BE2C (cell line): ENCODE measurements at regions not wholly inside any gene's neighbourhood (a gene's known extent, or its start where the extent isn't known, plus 50 kb on each side); places are given as distances from the start of the nearest gene placed in this dataset.

Experiments
- DNase-seq: peaks from one replicate; pipeline ENCODE4 v3.0.0-alpha.2; 2020
- H3K27me3 ChIP-seq: fragments of 250-450 bp; sonication (Bioruptor Pico); 2 replicates; pipeline ENCODE4 v1.5.1; 2020; ENCODE audit warnings: mild to moderate bottlenecking
- H3K36me3 ChIP-seq: fragments of 250-450 bp; sonication (Bioruptor Pico); 2 replicates; pipeline ENCODE4 v1.5.1; 2020; ENCODE audit warnings: mild to moderate bottlenecking
- H3K4me1 ChIP-seq: fragments of 250-450 bp; sonication (Bioruptor Pico); 2 replicates; pipeline ENCODE4 v1.5.1; 2020
- H3K4me3 ChIP-seq: 2 replicates; pipeline ENCODE4 v1.5.1; 2011; ENCODE audit warnings: low read depth, low read length
- H3K9me3 ChIP-seq: fragments of 250-450 bp; sonication (Bioruptor Pico); 2 replicates; pipeline ENCODE4 v1.5.1; 2020
- CTCF ChIP-seq: IDR thresholded peaks from 2 replicates; pipeline ENCODE4 v1.5.1; 2012; ENCODE audit warnings: mild to moderate bottlenecking, low read depth, low read length

GRCh38 chr2:155518094-155518493 is 814.4 kb downstream of the NR4A2 start:
- H3K9me3 ChIP-seq = no peaks in the 10 kb centered on the region
- no peak overlapping the region for H3K4me3 ChIP-seq
- no peaks in the 10 kb centered on the region for H3K4me1 ChIP-seq
- H3K27me3 ChIP-seq = no peaks in the 10 kb centered on the region
- no peaks in the 10 kb centered on the region for H3K36me3 ChIP-seq
- no peak for TF ChIP-seq CTCF
- DNase-seq = no peak

GRCh38 chr2:155517362-155517761 is 815.2 kb downstream of the NR4A2 start:
- H3K27me3 ChIP-seq = no peaks in the 10 kb centered on the region
- no peaks in the 10 kb centered on the region for H3K9me3 ChIP-seq
- DNase-seq = no peak
- H3K36me3 ChIP-seq = no peaks in the 10 kb centered on the region
- TF ChIP-seq CTCF = no peak
- H3K4me3 ChIP-seq = no peak overlapping the region
- H3K4me1 ChIP-seq = no peaks in the 10 kb centered on the region

- Histone ChIP-seq H3K27me3 (no peaks in the 10 kb centered on the region), H3K9me3 (no peaks in the 10 kb centered on the region), H3K4me3 (no peak overlapping the region), H3K4me1 (no peaks in the 10 kb centered on the region), H3K36me3 (no peaks in the 10 kb centered on the region)
- TF ChIP-seq CTCF = no peak
- DNase-seq = no peak
Measured at GRCh38 chr2:155513248-155513647, 814.8 kb downstream of the KCNJ3 start.

GRCh38 chr2:155502766-155503165 is 804.3 kb downstream of the KCNJ3 start:
- Histone ChIP-seq H3K4me1 (no peaks in the 10 kb centered on the region), H3K27me3 (no peaks in the 10 kb centered on the region), H3K9me3 (no peaks in the 10 kb centered on the region), H3K4me3 (no peak overlapping the region), H3K36me3 (no peaks in the 10 kb centered on the region)
- no peak for DNase-seq
- TF ChIP-seq CTCF = no peak

GRCh38 chr2:155498106-155498505 is 799.6 kb downstream of the KCNJ3 start:
- no peaks in the 10 kb centered on the region for H3K27me3 ChIP-seq
- H3K9me3 ChIP-seq = no peaks in the 10 kb centered on the region
- no peak for TF ChIP-seq CTCF
- H3K4me3 ChIP-seq = no peak overlapping the region
- no peak for DNase-seq
- H3K4me1 ChIP-seq = no peaks in the 10 kb centered on the region
- H3K36me3 ChIP-seq = no peaks in the 10 kb centered on the region

- TF ChIP-seq CTCF = no peak
Measured at GRCh38 chr2:155494744-155495143, 796.2 kb downstream of the KCNJ3 start.

More at GRCh38 chr2:155494744-155495143, 796.2 kb downstream of the KCNJ3 start:
- no peak for DNase-seq
- no peaks in the 10 kb centered on the region for H3K4me1 ChIP-seq
- no peaks in the 10 kb centered on the region for H3K9me3 ChIP-seq
- H3K4me3 ChIP-seq = no peak overlapping the region
- no peaks in the 10 kb centered on the region for H3K36me3 ChIP-seq
- no peaks in the 10 kb centered on the region for H3K27me3 ChIP-seq
